Mesenchymal stem cell (in vitro differentiated cells and primary cell): ENCODE measurements at regions not wholly inside any gene's neighbourhood (a gene's known extent, or its start where the extent isn't known, plus 50 kb on each side); places are given as distances from the start of the nearest gene placed in this dataset.

Experiments
- DNase-seq: peaks from one replicate; pipeline ENCODE4 v3.0.0-alpha.2; 2013
- H2AFZ ChIP-seq: one replicate; pipeline ENCODE4 v1.6.1; 2013; ENCODE audit warnings: low read depth, mild to moderate bottlenecking, control low read depth, inconsistent platforms, low read length, moderate library complexity
- H2AK5ac ChIP-seq: 2 replicates; pipeline ENCODE4 v1.6.1; 2013; ENCODE audit warnings: low read length, moderate library complexity, mild to moderate bottlenecking, inconsistent platforms; ENCODE audit not compliant: severe bottlenecking
- H2BK120ac ChIP-seq: one replicate; pipeline ENCODE4 v1.6.1; 2013; ENCODE audit warnings: low read depth, mild to moderate bottlenecking, inconsistent platforms, low read length, moderate library complexity
- H2BK12ac ChIP-seq, 2 experiments: one replicate each; pipeline ENCODE4 v1.6.1; 2013; ENCODE audit warnings: inconsistent platforms in 2 of 2, low read length in 2 of 2, mild to moderate bottlenecking in 2 of 2, moderate library complexity in 2 of 2, control low read depth in 1 of 2
- H2BK15ac ChIP-seq: one replicate; pipeline ENCODE4 v1.6.1; 2013; ENCODE audit warnings: mild to moderate bottlenecking, low read depth, inconsistent platforms; ENCODE audit not compliant: poor library complexity, severe bottlenecking
- H2BK5ac ChIP-seq: 2 replicates; pipeline ENCODE4 v1.6.1; 2013; ENCODE audit warnings: low read depth, mild to moderate bottlenecking, low read length, control low read depth, inconsistent platforms; ENCODE audit not compliant: poor library complexity, severe bottlenecking
- H3K14ac ChIP-seq, 2 experiments: one replicate each; pipeline ENCODE4 v1.6.1; 2013; ENCODE audit warnings: inconsistent platforms in 2 of 2, low read length in 2 of 2, control low read depth in 1 of 2, mild to moderate bottlenecking in 1 of 2, moderate library complexity in 1 of 2
- H3K18ac ChIP-seq, 2 experiments: one replicate each; pipeline ENCODE4 v1.6.1; 2013; ENCODE audit warnings: inconsistent platforms in 2 of 2, low read length in 2 of 2, control low read depth in 1 of 2, low read depth in 1 of 2, mild to moderate bottlenecking in 1 of 2
- H3K23ac ChIP-seq, 2 experiments: one replicate each; pipeline ENCODE4 v1.6.1; 2013; ENCODE audit warnings: inconsistent platforms in 2 of 2, low read length in 2 of 2, mild to moderate bottlenecking in 2 of 2, moderate library complexity in 2 of 2, control low read depth in 1 of 2
- H3K27ac ChIP-seq: 2 replicates; pipeline ENCODE4 v1.5.1; 2013; ENCODE audit warnings: mild to moderate bottlenecking, moderate library complexity, low read length, control low read depth, inconsistent platforms; ENCODE audit not compliant: poor library complexity, severe bottlenecking
- H3K27me3 ChIP-seq, 2 experiments: 2 replicates each; pipeline versions ENCODE4 v1.6.1 to v1.7.0; 2013; ENCODE audit warnings: low read length in 2 of 2, mild to moderate bottlenecking in 2 of 2, moderate library complexity in 2 of 2, control low read depth in 1 of 2, inconsistent platforms in 1 of 2; ENCODE audit not compliant: control insufficient read depth in 1 of 2, insufficient read depth in 1 of 2
- H3K36me3 ChIP-seq, 2 experiments: 2 replicates each; pipeline versions ENCODE4 v1.6.1 to v1.7.0; 2013; ENCODE audit warnings: low read length in 2 of 2, control low read depth in 1 of 2, inconsistent platforms in 1 of 2, low read depth in 1 of 2, mild to moderate bottlenecking in 1 of 2; ENCODE audit not compliant: insufficient read depth in 2 of 2, control insufficient read depth in 1 of 2
- H3K4ac ChIP-seq, 2 experiments: one replicate each; pipeline ENCODE4 v1.6.1; 2013; ENCODE audit warnings: inconsistent platforms in 2 of 2, low read length in 2 of 2, mild to moderate bottlenecking in 2 of 2, moderate library complexity in 2 of 2, control low read depth in 1 of 2, low read depth in 1 of 2
- H3K4me1 ChIP-seq: 2 replicates; pipeline ENCODE4 v1.6.1; 2013; ENCODE audit warnings: low read depth, low read length, control low read depth; ENCODE audit not compliant: control insufficient read depth, insufficient read depth
- H3K4me2 ChIP-seq: 2 replicates; pipeline ENCODE4 v1.6.1; 2013; ENCODE audit warnings: low read length, mild to moderate bottlenecking, inconsistent platforms; ENCODE audit not compliant: poor library complexity, severe bottlenecking
- H3K4me3 ChIP-seq, 2 experiments: 2 replicates each; pipeline versions ENCODE4 v1.5.1 to v1.7.0; 2013; ENCODE audit warnings: low read length in 2 of 2, mild to moderate bottlenecking in 2 of 2, control low read depth in 1 of 2, low read depth in 1 of 2; ENCODE audit not compliant: insufficient read depth in 1 of 2
- H3K79me1 ChIP-seq: replicated peaks from 2 replicates; pipeline ENCODE4 v1.6.1; 2013; ENCODE audit warnings: mild to moderate bottlenecking, control low read depth, low read length, inconsistent platforms; ENCODE audit not compliant: poor library complexity, severe bottlenecking
- H3K9ac ChIP-seq: 2 replicates; pipeline ENCODE4 v1.7.0; 2013; ENCODE audit warnings: mild to moderate bottlenecking, low read length, moderate library complexity
- H3K9me3 ChIP-seq: 2 replicates; pipeline ENCODE4 v1.7.0; 2013; ENCODE audit warnings: mild to moderate bottlenecking, low read length; ENCODE audit not compliant: control insufficient read depth
- H4K8ac ChIP-seq: one replicate; pipeline ENCODE4 v1.6.1; 2013; ENCODE audit warnings: inconsistent platforms, mild to moderate bottlenecking, low read length, moderate library complexity
- H4K91ac ChIP-seq: one replicate; pipeline ENCODE4 v1.6.1; 2013; ENCODE audit warnings: mild to moderate bottlenecking, low read length, inconsistent platforms
- WGBS: methylation state at CpG from one replicate; pipeline ENCODE4 v1.1.7; 2013; ENCODE audit warnings: mixed read lengths; 5-methylcytosine and 5-hydroxymethylcytosine counted together

DNA sequence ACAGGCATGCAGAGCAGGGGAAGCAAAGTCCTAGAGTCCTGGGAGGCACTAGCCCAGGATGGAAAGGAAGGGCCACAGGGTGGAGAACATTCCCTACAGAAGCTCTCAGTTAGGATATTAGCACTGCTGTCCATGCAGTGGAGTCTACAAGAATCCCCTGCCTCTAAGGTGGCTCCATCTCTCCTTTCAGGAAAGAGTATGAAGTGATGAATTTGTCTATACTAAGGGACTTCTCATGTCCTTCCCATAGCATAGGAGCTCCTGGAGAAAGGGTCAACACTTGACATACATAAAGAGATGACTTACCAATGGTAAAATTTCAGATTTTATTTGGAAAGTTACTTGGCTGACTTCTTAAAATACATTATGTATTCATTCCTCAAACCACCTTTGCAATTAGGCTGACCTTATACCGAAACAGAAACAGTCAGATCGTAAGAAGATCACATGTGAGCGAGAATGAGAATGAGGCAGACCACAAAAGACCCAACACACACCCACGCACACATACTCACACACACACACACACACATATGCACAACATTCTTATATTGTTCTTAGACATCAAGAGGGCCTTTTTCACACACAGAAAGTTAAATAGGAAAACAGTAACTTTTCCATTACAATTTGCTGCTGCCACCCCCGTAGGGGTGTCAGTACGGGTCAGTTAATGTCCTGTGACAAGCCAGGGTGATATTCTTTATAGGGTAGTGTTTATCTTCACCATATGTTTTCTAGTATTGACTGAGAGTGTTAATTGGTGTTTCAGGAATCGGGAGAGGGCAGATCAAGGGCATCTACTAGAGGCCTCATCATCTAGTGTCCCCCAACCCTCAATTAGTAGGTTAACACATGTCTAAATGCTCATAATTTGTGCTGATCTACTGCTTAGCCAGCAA lies 159.4 kb downstream of the FAXC start:
- Histone ChIP-seq H2BK15ac (no peak overlapping the region), H2BK12ac (no peak overlapping the region), H3K27ac (no peak overlapping the region), H3K27me3 (no peaks in the 10 kb centered on the region), H3K4me3 (no peak overlapping the region), H4K8ac (no peak overlapping the region), H3K9ac (no peak overlapping the region), H3K18ac (no peak overlapping the region), H2AK5ac (no peak overlapping the region), H3K9me3 (no peaks in the 10 kb centered on the region), H2BK120ac (no peak overlapping the region), H4K91ac (no peak overlapping the region), H3K4me1 (no peaks in the 10 kb centered on the region), H3K79me1 (no peaks in the 10 kb centered on the region), H3K4ac (no peak overlapping the region), H3K23ac (no peak overlapping the region), H2BK5ac (no peak overlapping the region), H3K4me2 (no peak overlapping the region), H3K14ac (no peak overlapping the region), H3K36me3 (no peaks in the 10 kb centered on the region), H2AFZ (no peak overlapping the region)
- WGBS: 78% methylated on average over 6 of the region's 7 CpGs
- DNase-seq: no peak

- no peak overlapping the region for H3K14ac ChIP-seq
- H2BK12ac ChIP-seq: no peak overlapping the region
- H3K9ac ChIP-seq: no peak overlapping the region
- no peak overlapping the region for H2AK5ac ChIP-seq
- 79% methylated on average over 2 of the region's 2 CpGs for WGBS
- H3K4me2 ChIP-seq: no peak overlapping the region
- H3K4ac ChIP-seq: no peak overlapping the region
- H2BK15ac ChIP-seq: no peak overlapping the region
- H2AFZ ChIP-seq: no peak overlapping the region
- H4K8ac ChIP-seq: no peak overlapping the region
- H4K91ac ChIP-seq: no peak overlapping the region
- H3K27ac ChIP-seq: no peak overlapping the region
- no peak overlapping the region for H3K18ac ChIP-seq
- H3K23ac ChIP-seq: no peak overlapping the region
- no peak overlapping the region for H2BK5ac ChIP-seq
- no peaks in the 10 kb centered on the region for H3K79me1 ChIP-seq
- no peaks in the 10 kb centered on the region for H3K36me3 ChIP-seq
- peaks cover 3% of the 10 kb centered on the region for H3K9me3 ChIP-seq
- H3K27me3 ChIP-seq: no peaks in the 10 kb centered on the region
- no peak overlapping the region for H2BK120ac ChIP-seq
- H3K4me3 ChIP-seq: no peak overlapping the region
- H3K4me1 ChIP-seq: no peaks in the 10 kb centered on the region
- DNase-seq: no peak
These were observed 162.0 kb downstream of the FAXC start for GRCh38 chr6:99187429-99187828.

DNA sequence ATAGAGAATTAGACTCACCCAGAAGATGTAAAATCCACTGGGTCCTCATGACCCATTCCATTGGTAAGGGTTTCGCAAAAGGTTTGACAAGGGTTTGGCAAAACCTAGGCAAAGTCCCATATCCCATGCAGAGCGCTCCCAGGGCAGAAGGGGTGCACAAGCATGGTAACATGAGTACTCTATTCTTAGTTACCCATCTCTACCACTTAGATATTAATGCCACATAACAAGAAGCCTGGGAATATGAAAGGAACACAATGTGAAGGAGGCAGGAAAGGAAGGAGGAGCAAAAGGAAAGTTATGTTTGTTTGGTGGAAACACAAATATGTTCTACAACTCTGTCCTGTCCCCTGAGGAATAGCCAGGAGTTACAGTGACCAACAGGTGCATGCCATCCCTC lies 163.1 kb downstream of the FAXC start:
- H3K14ac ChIP-seq: no peak overlapping the region
- no peak overlapping the region for H2BK120ac ChIP-seq
- peaks cover 11% of the 10 kb centered on the region for H3K9me3 ChIP-seq
- H3K4ac ChIP-seq: no peak overlapping the region
- no peak overlapping the region for H4K91ac ChIP-seq
- no peaks in the 10 kb centered on the region for H3K4me1 ChIP-seq
- H3K4me3 ChIP-seq: no peak overlapping the region
- H3K79me1 ChIP-seq: no peaks in the 10 kb centered on the region
- no peak overlapping the region for H3K4me2 ChIP-seq
- no peak overlapping the region for H3K18ac ChIP-seq
- WGBS: 89% methylated on average over 2 of the region's 2 CpGs
- H3K27me3 ChIP-seq: no peaks in the 10 kb centered on the region
- H3K27ac ChIP-seq: no peak overlapping the region
- no peak overlapping the region for H2BK15ac ChIP-seq
- no peak overlapping the region for H2BK12ac ChIP-seq
- H2AK5ac ChIP-seq: no peak overlapping the region
- H3K36me3 ChIP-seq: no peaks in the 10 kb centered on the region
- H4K8ac ChIP-seq: no peak overlapping the region
- no peak overlapping the region for H3K9ac ChIP-seq
- no peak overlapping the region for H2AFZ ChIP-seq
- no peak overlapping the region for H2BK5ac ChIP-seq
- no peak for DNase-seq
- no peak overlapping the region for H3K23ac ChIP-seq

GRCh38 chr6:99185525-99185924 lies 163.9 kb downstream of the FAXC start:
- Histone ChIP-seq H3K9ac (no peak overlapping the region), H2AFZ (no peak overlapping the region), H2BK12ac (no peak overlapping the region), H3K4me1 (no peaks in the 10 kb centered on the region), H2BK120ac (no peak overlapping the region), H3K4ac (no peak overlapping the region), H3K23ac (no peak overlapping the region), H2BK5ac (no peak overlapping the region), H3K14ac (no peak overlapping the region), H3K36me3 (no peaks in the 10 kb centered on the region), H3K4me3 (no peak overlapping the region), H3K79me1 (no peaks in the 10 kb centered on the region), H3K9me3 (peaks cover 12% of the 10 kb centered on the region), H2AK5ac (no peak overlapping the region), H3K27me3 (no peaks in the 10 kb centered on the region), H4K8ac (no peak overlapping the region), H3K27ac (no peak overlapping the region), H3K18ac (no peak overlapping the region), H3K4me2 (no peak overlapping the region), H2BK15ac (no peak overlapping the region), H4K91ac (no peak overlapping the region)
- 79% methylated on average over 4 of the region's 5 CpGs for WGBS
- no peak for DNase-seq
